Activated naive CD4-positive, alpha-beta T cell (primary cell): ENCODE measurements at regions not wholly inside any gene's neighbourhood (a gene's known extent, or its start where the extent isn't known, plus 50 kb on each side); places are given as distances from the start of the nearest gene placed in this dataset.

Source experiments
- DNase-seq, 4 experiments: peaks; one replicate each; lab custom pipeline; 2025; lab: John Stamatoyannopoulos, UW

DNA sequence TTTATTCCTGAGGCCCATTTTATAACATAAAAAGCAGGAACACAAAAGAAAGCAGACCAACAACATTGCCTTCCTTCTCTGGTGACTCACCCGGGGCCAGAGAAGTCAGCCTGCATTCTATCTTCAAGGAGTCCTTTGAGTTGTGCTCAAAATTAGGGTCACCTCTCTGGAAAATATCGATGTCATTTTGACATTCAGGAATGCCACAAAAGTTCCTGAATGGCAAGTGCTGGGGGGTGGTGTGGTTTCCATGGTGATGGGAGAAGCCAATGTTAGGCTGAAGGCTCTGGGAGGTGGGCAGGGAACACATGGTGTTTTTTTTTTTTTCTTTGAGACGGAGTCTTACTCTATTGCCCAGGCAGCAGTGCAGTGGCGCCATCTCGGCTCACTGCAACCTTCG, 159.6 kb downstream of the HAPSTR1 start:
- no peak for DNase-seq

DNA sequence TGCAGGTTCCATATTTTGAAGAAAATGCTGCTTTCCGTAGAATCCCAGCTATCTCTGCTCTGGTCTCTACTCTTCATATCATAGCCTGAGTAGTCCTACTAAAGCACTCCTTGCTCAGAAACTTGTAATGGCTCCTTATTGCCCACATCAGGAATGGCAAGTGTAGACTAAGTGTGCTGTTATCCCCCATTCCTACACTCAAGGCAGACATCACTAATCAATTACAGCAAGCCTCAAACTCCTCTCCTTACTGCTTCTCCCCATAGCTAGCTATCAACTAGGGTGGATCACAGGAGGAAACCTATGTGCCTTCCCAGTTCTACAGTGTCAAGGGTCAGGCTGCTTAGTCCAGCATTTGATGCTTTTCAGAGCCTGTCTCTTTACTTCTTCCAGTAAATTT, 163.4 kb downstream of the HAPSTR1 start:
- no peak for DNase-seq

DNA sequence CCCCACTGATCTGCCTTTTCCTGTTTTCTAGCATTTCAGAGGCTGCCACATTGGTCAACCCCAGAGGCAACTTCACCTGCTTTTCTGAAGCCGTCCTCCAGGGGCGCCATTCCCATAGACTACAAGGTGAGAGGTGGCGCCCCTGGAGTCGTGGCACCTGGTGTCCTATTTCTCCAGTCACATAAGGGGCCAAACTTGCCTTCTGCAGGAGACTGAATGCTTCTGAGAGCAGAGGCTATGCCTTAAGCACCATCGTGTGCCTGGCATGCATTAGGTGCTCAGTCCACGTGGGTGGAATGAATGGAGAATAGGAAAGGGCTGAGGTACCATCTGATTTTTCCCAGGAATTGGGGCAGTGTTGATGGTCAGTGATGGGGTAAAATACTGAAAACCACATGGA, 164.8 kb downstream of the HAPSTR1 start:
- DNase-seq: peak in 1 of 4 experiments; percentile 1

DNA sequence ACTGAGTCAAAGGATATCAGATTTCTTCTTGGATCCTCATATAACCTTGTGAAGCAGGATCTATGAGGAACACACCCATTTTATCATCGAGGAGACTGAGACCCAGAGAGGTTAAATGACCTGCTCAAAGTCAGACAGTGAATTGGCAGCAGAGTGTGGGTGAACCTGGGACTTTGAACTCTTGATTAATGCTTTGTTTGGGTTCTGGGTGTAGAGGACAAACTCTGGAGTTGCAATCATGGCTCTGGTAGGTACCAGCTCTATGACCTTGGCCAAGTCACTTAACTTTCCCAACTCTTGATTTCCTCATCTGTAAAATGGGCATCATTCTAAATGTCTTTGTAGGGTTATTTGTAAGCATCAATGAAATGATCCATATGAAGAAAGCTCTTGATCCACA, 166.4 kb downstream of the HAPSTR1 start:
- DNase-seq: no peak

DNA sequence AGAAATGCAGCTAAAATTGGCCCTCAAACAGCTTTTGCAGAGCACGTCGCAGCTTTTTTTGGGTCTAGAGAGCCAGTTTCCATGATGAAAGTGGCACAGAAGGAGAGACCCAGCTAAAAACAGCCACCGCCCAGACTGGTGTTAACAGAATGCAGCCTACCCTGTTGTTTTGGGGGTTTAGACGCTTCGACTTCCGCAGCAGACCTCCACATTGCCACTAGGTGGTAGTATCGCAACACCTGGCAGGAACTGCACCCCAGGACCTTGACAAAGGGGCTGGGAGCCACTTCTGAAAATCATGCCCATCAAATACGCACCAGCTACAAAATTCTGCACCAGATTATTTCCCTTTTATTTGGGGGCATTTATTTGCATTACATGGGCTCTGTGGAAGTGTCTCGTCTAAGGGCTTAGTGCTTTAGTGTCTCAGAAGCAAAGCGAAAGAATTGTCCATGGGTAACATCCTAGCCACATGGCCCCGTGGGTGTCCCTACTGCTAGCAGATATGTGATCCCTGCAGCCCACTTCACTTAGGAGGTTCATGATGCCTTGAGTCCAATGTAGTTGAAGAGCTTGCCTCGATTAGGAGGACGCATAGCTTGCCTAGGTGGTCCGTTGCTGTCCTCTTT, 167.1 kb downstream of the HAPSTR1 start:
- no peak for DNase-seq

DNA sequence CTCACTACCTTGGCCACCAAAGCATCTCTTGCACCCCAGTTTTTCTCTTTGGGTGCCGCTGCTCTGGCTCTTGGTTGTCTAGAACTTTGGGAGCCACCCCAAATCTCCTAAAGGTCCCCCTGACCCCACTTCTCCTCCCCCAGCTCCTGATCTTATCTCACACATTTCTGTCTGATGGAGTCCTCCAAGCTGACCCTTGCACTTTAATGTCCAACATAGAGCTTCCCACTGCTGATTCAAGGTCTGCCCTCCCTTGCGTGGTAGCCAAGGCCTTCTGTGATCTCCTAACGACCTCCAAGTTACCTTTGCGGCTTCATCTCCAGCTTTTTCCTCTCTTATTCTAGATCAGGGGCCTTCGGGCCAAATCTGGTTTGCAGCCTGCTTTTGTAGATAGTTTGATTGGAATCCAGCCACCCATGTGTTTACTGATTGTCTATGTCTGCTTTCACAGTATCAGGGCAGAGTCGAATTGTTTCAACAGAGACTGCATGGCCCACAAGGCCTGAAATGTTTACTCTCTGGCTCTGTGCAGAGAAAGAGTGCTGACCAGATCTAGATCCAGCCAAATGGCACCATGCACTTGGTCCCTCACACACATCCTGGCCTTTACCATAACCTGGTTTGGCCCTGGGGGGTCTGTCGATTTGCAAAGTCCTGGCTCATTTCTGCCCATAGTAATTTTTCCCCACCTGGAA, 168.6 kb downstream of the HAPSTR1 start:
- no peak for DNase-seq

DNA sequence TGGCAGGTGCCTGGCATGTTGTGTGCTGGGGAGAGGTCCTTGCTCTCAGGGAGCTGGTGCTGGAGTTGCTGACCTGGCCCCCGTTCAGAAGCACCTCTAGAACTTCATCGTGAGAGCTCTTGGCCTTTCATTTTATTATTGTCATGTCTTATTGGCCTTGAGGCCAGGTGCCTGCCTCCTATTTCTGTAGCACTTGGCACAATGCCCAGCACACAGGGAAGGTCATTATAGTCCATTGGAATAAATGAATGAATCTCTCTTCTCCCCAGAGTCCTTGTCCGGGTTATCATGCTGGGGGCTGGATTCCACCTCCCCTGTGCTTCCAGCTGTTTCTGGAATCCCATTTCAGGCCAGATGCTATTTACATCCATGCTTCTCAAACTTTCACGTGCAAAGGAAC, 169.2 kb downstream of the HAPSTR1 start:
- DNase-seq: no peak

DNA sequence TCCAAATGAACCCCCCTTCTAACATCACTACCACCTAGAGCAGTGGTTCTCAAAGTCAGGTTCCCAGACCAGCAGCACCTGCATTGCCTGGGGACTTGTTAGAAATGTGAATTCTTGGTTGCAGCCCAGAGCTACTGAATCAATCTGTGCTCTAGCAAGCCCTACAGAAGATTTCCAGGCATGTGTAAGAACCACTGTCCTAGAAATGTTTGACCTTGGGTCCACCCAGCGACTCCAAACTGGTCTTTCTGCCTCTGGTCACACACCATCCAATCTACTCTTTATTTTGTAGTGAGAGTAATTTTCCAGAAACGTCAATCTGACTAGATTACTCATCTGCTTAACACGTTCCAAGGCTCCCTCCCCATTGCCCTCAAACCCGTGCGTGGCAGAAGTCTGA, 169.9 kb downstream of the HAPSTR1 start:
- DNase-seq: no peak

DNA sequence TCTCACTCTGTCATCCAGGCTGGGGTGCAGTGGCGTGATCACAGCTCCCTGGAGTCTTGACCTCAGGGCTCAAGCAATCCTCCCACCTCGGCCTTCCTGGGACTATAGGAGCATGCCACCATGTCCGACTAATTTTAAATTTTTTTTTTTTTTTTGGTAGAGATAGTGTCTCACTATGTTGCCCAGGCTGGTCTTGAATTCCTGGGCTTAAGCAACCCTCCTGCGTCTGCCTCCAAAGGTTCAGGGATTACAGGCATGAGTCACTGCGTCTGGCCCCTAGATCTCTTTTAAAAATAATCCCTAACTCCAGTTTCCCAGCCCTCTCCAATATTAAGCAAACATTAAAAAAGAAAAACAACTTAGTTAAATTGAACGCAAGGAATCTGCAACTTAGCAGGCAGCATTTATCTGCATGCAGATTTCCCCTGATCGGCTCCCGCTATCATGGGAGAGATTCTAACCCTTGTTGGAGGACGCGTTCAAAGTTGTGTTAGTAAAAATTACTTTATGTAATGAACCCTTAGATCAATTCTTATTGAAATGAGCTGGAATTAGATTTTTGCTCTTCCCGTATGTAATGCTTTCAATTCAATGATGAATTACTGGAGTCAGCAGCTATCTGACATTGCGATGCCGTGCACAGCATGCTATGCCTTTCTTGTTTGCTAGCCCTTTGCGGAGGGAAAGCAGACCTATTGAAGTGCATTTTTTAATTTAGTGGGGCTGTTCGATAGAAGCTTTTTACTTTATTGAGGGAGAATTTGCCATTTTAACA, 171.7 kb downstream of the HAPSTR1 start:
- no peak for DNase-seq

DNA sequence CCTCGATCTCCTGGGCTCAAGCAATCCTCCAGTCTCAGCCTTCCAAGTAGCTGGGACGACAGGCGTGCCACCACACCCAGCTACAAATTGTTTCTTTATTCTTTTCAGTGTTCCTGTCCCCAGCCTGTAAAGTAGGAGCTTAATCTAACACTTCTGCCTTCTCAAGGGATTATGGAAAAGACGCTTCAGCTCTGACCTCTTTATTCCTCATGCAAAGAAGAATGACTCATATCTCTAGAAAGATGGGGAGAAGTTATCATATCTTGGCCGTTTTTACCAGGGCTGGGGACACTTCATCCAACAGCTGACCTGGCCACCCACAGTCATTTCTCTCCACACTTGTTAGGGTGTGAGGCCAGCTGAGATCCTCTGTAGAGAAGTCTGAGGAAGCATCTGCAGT, 172.6 kb downstream of the HAPSTR1 start:
- DNase-seq: no peak

DNA sequence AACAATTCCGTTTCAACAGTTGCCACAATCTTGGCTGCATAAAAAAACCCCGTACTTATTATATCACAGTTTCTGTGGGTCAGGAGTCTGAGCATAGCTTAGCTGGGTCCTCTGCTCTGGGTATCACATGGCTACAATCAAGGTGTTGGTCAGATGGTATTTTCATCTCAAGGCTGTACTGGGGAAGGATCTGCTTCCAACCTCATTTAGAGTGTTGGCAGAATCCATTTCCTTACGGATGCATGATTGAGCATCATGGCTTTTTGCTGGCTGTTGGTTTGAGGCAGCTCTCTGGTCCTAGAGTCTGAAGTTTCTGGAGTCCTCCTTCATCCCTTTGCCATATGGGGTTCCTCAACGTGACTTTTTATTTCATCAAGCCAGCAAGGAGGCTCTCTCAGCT, 177.0 kb downstream of the HAPSTR1 start:
- DNase-seq: no peak

DNA sequence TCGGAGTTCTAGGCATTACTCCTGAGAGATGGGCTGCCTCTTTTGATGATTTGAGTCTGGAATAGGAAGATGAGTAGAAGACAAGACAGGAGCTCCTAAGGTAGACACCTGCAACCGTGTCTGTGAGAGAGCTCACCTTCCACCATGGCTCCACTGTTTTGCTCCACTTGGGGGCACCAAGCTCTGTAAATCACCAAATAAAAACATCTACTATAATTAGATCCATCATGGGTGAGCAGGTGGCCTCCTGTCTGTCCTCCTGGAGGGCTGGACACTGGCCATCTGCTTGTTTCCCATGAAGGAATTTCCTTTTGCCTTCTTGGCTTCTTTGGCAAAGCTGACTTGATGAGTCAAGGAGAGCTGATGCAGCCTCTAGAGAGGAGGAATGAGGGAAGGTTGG, 179.0 kb downstream of the HAPSTR1 start:
- DNase-seq: no peak

DNA sequence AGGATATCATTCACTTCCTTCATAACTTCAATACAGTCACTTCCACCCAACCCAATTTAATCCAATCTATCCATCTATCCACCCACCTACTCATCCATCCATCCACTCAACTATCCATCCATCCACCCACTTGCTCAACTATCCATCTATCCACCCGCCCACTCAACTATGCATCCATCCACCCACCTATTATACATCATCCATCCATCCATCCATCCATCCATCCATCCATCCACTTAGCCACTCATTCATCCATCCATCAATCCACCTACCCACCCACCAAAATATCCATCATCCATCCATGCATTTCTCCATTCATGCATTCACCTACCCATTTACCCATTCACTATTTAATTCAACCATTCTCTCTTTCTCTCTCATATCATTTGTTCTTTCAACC, 179.5 kb downstream of the HAPSTR1 start:
- DNase-seq: no peak

DNA sequence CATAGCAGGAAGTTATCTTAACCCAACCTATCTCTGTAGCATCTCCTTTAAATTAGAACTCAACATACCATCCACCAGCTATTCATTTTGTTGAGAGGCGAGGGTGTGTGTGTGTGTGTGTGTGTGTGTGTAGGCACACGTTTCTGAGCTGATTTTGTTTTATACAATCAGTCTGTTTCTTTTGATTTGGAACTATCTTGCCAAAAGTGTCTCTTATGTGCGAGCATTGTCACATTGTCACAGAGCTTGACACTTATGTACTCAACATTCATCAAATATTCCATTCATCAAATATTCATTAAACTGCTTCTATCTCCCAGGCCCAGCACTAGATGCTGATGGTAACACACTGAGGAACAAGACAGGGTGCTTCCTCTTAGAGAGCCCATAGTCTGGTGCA, 180.4 kb downstream of the HAPSTR1 start:
- DNase-seq: no peak

DNA sequence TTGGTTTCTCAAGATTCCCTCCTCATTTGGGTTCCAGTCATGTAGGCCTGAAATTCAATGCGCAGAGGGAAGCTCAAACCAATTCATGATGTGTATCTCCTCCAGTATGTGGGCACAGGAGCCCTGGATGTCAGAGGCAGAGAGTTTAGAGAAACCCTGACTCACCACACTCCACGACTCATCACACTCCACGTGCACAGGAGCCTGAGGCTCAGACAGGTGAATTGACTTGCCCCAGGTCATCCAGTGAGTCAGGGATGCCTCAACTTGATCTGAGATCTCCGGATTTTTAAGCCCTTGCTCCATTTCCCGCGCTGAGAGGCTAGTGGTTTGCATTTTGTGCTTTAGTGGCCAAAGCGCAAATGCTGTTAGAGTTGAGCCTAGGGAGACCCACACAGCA, 183.9 kb downstream of the HAPSTR1 start:
- no peak for DNase-seq

DNA sequence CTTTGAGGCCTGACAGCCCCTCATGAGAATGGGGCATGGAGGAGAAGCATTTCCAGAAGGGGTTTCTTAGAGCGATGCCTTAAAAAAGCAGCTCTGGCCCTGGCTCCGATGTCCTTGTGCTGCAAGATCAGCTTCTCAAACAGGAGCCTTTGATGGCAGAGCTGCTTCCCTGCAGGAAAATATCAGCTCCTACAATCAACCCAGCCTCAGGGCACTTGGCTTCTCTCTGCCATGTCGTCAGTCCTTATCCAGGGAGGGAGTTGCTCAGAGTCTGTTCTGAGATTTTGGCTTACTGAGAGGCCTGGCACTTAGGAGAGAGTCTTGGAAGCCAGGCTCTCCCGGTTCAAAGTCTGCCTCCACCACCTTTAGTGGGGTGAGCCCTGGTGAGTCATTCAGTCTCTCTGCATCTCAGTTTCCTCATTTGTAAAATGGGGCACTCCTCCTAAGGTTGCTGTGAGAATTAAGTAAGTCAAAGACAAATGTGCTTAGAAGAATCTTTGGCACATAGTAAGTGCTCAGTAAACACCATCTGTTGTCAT, 184.4 kb downstream of the HAPSTR1 start:
- no peak for DNase-seq

DNA sequence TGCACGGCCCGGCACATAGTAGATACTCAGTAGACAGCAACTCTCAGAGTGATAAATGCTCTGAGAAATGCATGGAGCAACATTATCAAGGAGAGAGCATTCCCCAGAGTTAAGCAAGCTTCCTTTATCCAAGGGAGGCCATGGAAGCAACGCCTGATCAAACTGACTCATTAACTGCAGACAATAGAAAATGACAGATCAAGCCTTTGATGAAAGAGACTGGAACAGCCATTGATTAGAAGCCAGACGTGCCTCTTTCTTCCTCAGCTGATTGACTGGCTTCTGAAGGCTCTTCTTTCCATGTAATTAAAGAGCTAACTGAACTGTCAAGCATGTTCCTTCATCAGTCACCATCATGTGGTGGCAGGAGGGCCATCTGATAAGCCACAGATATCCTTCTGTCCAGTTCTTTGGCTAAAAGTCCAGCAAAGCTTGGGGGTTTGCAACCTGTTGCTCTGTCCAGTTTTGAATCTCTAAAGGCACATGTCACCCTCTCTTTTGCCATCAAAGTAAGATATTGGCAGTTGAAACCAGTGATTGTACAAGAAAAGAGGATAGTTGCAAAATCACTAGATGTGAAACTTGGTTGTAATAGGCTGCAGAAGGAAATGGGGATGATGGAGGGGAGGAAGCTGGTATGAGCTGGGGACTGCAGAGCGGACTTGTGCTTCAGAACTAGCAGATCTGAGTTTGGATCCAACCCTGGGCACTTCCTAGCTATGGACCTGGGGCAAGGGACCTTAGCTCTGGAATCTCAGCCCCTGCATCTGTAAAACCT, 188.0 kb downstream of the HAPSTR1 start:
- no peak for DNase-seq

DNA sequence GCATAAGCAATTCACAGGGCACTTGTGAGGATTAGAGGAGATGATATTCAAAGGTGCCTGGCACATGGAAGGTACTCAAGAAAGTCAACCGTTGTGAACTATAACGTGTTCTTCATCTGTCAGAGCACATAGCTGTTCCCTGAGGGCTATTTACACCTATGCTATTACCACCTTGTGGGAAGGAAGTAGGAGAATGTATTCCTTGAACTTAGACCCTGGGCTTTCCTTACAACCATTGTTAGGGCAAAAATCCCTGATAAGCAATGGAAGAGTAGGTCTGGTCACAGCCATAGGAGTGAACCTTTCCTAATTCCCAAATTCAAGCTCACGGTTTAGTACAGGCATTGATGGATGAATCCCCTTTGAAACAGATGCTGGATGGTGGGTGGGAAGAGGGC, 188.6 kb downstream of the HAPSTR1 start:
- DNase-seq: no peak

DNA sequence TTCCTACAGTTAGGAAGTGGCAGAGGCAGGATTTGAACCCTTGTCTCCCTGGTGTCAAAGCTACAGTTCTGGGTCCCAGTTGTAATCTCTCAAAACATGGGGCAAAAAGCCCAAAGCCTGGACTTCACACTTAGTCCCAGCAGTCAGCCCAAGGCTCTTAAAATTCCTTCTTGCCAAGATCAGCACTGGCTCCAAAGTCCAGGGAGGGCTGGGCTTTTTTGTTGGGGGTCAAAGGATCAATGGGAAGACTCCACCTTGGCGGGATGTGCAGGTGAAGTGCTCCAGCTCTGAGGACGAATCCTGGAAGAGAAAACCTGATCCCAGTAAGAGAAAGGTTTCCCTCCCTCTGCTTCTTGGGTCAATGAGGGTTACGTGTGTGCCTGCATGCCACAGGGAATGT, 195.5 kb downstream of the HAPSTR1 start:
- DNase-seq: no peak

DNA sequence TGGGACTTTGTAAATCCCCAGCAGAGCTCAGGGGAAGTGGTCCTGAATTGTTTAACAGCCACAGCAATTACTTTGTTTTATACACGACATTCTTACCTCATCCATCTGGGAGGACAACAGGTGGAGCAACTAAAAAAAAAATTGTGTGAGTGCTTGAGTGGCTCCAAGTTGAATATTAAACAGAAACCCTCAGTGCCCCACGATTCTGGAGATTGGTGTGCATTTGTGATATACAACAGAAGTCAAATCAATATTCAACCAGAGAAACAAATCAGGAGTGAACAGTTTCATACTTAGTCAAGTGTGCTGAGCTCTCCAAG, 204.8 kb downstream of the HAPSTR1 start:
- DNase-seq: no peak

DNA sequence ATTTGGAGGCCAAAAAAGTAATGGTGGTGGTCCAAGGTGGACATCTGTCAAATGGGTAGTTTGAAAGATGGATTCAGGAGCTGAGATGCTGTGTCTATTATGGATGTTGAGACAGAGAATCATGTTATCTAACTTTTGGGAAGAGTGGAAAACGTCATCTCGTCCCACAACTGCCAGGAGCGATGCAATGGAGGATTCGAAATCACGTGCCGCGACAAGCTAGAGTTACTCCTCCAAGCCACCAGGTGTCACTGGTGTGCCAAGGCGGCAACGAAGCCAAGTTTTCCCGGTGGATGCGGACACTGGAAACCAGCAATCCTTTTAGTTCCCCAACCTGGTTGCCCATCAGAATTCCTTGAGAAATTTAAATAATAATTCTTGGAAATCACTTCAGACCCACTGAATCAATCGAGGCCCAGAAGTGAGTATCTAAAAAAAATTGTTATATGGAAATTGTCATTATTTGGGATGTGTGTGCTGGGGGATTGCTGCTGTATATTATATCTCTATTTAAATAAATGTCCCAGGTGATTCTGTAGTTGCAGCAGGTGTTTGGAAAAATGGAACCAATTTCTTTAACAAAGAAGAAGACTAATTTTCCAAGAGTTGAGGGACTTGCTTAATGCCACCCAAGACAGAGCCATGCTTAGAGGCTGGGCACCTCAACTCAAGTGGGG, 206.1 kb downstream of the HAPSTR1 start:
- no peak for DNase-seq

DNA sequence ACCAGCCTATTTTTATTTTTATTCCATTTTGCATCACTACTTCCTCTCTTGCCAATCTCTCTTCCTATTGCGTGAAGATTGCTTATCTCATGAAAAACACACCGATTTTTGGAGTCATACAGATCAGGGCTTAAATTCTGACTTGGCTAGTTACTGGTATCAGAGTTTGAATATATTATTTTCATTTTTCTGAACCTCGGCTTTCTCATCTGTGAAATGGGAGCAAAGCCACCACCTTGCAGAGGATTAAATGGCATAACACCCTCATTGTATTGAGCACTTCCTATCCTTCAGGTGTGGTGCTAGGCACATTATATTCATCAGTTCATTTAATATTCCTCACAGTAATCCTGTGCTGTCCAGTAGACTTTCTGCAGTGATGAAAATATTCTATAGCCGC, 208.8 kb downstream of the HAPSTR1 start:
- no peak for DNase-seq
